ENCODE measurements at regions not wholly inside any gene's neighbourhood (a gene's known extent, or its start where the extent isn't known, plus 50 kb on each side); places are given as distances from the start of the nearest gene placed in this dataset.

DNA sequence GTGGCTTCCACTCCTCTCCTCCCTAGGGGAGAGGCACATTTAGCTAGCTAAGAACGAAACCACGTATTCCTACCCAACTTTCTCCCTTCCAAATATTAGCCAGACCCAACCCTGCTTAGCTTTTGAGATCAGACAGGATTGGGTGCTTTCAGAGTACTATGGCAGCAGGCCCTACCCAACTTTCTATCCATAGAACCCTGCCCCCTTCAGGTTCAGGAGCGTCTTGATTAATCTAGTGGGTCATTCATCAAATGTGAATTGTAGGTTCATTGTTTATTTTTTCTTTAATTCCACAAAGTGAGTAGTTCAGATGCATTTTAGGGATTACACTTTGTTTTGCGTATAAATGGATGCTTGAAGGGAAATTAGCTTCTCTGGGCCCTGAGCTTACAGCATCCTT is 188.3 kb downstream of the MIB1 start:
- H3K27me3 ChIP-seq (ENCODE audit: insufficient read depth, poor library complexity, severe bottlenecking) = no peaks in the 10 kb centered on the region
- TF ChIP-seq, protein P1, sequence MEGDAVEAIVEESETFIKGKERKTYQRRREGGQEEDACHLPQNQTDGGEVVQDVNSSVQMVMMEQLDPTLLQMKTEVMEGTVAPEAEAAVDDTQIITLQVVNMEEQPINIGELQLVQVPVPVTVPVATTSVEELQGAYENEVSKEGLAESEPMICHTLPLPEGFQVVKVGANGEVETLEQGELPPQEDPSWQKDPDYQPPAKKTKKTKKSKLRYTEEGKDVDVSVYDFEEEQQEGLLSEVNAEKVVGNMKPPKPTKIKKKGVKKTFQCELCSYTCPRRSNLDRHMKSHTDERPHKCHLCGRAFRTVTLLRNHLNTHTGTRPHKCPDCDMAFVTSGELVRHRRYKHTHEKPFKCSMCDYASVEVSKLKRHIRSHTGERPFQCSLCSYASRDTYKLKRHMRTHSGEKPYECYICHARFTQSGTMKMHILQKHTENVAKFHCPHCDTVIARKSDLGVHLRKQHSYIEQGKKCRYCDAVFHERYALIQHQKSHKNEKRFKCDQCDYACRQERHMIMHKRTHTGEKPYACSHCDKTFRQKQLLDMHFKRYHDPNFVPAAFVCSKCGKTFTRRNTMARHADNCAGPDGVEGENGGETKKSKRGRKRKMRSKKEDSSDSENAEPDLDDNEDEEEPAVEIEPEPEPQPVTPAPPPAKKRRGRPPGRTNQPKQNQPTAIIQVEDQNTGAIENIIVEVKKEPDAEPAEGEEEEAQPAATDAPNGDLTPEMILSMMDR (IDR thresholded peaks at IDR 0.05; ENCODE audit: poor library complexity, severe bottlenecking) = no peak
- H3K4me3 ChIP-seq (ENCODE audit: severe bottlenecking) = no peak overlapping the region

GRCh38 chr18:21930177-21930576 is 189.6 kb downstream of the MIB1 start:
- H3K36me3 ChIP-seq (ENCODE audit: low read depth) = no peaks in the 10 kb centered on the region
- no peak overlapping the region for H3K4me3 ChIP-seq (ENCODE audit: severe bottlenecking)
- no peak for DNase-seq (ENCODE audit: low spot score)
- no peak overlapping the region for H3K27ac ChIP-seq (ENCODE audit: poor library complexity, severe bottlenecking)
- H3K9me3 ChIP-seq (ENCODE audit: severe bottlenecking) = no peaks in the 10 kb centered on the region
- ATAC-seq (ENCODE audit: low read depth) = no peak
- H3K4me1 ChIP-seq (ENCODE audit: insufficient read depth, poor library complexity, severe bottlenecking) = no peaks in the 10 kb centered on the region
- H3K27me3 ChIP-seq (ENCODE audit: insufficient read depth, poor library complexity, severe bottlenecking) = no peaks in the 10 kb centered on the region
- TF ChIP-seq, protein P1 (IDR thresholded peaks at IDR 0.05; ENCODE audit: poor library complexity, severe bottlenecking) = no peak

More for the DNA sequence above, 188.3 kb downstream of the MIB1 start:
- DNase-seq (ENCODE audit: low spot score) (no peak), ATAC-seq (ENCODE audit: low read depth) (no peak)
- no peak overlapping the region for H3K27ac ChIP-seq (ENCODE audit: poor library complexity, severe bottlenecking)
- H3K4me1 ChIP-seq (ENCODE audit: insufficient read depth, poor library complexity, severe bottlenecking) = no peaks in the 10 kb centered on the region
- no peaks in the 10 kb centered on the region for H3K9me3 ChIP-seq (ENCODE audit: severe bottlenecking)
- H3K36me3 ChIP-seq (ENCODE audit: low read depth) = no peaks in the 10 kb centered on the region

DNA sequence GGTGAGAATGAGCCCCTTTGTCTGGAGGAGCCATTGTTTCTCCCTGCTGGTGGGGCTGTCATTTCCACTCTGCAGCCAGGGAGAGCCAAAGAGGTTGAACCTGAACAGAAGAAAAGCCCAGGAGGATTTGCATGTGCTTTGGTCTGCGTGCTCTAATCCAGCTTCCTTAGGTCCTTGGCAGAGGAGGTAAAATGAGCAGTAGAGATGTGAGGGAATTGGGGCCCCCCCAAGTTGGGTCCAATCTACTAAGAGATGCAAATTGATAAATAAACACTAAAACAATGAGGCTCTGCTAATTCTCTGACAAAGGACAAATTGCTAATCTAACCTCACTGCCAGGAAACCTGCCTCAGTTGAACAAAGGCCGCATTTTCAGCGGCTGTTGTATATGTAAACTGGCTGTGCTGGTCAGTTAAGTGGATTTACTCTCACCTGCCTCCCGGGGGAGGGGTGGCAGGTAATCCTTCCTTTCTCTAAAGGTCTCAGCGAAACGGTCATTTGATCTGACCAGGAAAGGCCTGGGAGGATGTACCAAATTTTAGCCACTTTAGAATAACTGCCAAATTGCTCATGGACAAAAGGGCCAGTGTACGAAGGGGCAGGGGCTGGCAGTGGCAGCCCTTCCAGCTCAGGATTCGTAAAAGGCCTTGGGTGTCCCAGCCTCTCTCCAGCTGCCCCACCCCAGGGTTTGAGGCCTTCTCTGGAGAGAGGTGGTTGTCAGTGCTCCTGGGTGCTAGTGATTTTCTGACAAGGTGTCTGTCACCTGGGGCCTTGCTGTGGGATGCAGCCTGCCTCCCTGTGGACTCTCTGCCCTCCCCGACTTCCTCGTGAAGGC is 193.6 kb downstream of the MIB1 start:
- H3K9me3 ChIP-seq (ENCODE audit: severe bottlenecking) = no peaks in the 10 kb centered on the region
- no peak overlapping the region for H3K27ac ChIP-seq (ENCODE audit: poor library complexity, severe bottlenecking)
- TF ChIP-seq, protein P1 (IDR thresholded peaks at IDR 0.05; ENCODE audit: poor library complexity, severe bottlenecking) = no peak
- ATAC-seq (ENCODE audit: low read depth) = no peak
- no peak overlapping the region for H3K4me3 ChIP-seq (ENCODE audit: severe bottlenecking)
- H3K4me1 ChIP-seq (ENCODE audit: insufficient read depth, poor library complexity, severe bottlenecking) = no peaks in the 10 kb centered on the region
- H3K27me3 ChIP-seq (ENCODE audit: insufficient read depth, poor library complexity, severe bottlenecking) = no peaks in the 10 kb centered on the region
- no peaks in the 10 kb centered on the region for H3K36me3 ChIP-seq (ENCODE audit: low read depth)
- DNase-seq (ENCODE audit: low spot score) = no peak

- DNase-seq (ENCODE audit: low spot score) (no peak), ATAC-seq (ENCODE audit: low read depth) (no peak)
- TF ChIP-seq, protein P1 (IDR thresholded peaks at IDR 0.05; ENCODE audit: poor library complexity, severe bottlenecking) = no peak
- no peak overlapping the region for H3K27ac ChIP-seq (ENCODE audit: poor library complexity, severe bottlenecking)
- H3K27me3 ChIP-seq (ENCODE audit: insufficient read depth, poor library complexity, severe bottlenecking) = no peaks in the 10 kb centered on the region
- H3K9me3 ChIP-seq (ENCODE audit: severe bottlenecking) = no peaks in the 10 kb centered on the region
- no peak overlapping the region for H3K4me3 ChIP-seq (ENCODE audit: severe bottlenecking)
- H3K36me3 ChIP-seq (ENCODE audit: low read depth) = no peaks in the 10 kb centered on the region
- no peaks in the 10 kb centered on the region for H3K4me1 ChIP-seq (ENCODE audit: insufficient read depth, poor library complexity, severe bottlenecking)
These were observed 194.1 kb downstream of the MIB1 start for GRCh38 chr18:21934766-21935015.

DNA sequence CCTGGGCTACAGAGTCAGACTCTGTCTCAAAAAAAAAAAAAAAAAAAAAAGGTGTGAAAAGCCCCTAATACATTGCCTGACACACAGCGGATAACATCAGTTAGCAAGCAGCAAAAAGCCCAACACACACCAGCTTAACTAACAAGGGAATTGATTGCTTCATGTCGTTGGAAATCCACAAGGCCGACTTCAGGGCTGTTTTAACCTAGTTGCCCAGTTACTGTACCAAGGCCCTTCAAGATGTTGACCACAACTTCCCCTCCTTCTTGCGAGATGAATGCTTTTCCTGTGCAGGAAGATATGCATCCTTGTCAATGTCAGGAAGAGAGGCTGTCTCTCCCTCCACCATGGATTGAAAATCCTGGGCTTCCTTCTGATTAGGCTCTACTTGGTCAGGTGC is 202.9 kb downstream of the MIB1 start:
- Histone ChIP-seq H3K4me1 (ENCODE audit: insufficient read depth, poor library complexity, severe bottlenecking) (no peaks in the 10 kb centered on the region), H3K27me3 (ENCODE audit: insufficient read depth, poor library complexity, severe bottlenecking) (no peaks in the 10 kb centered on the region), H3K36me3 (ENCODE audit: low read depth) (no peaks in the 10 kb centered on the region), H3K27ac (ENCODE audit: poor library complexity, severe bottlenecking) (no peak overlapping the region), H3K4me3 (ENCODE audit: severe bottlenecking) (no peak overlapping the region), H3K9me3 (ENCODE audit: severe bottlenecking) (no peaks in the 10 kb centered on the region)
- ATAC-seq (ENCODE audit: low read depth) = no peak
- TF ChIP-seq, protein P1 (IDR thresholded peaks at IDR 0.05; ENCODE audit: poor library complexity, severe bottlenecking) = no peak
- no peak for DNase-seq (ENCODE audit: low spot score)
